AG10803 (cell line): ENCODE measurements at regions not wholly inside any gene's neighbourhood (a gene's known extent, or its start where the extent isn't known, plus 50 kb on each side); places are given as distances from the start of the nearest gene placed in this dataset.
"Not testable (repeated sequence)": the region's sequence is repeated elsewhere in the genome, so short reads cannot be mapped to it uniquely, and the experiment has no call there.

Experiments used
- DNase-seq: peaks from one replicate; pipeline ENCODE4 v3.0.0; 2010; ENCODE audit warnings: low read depth
- H3K4me3 ChIP-seq: 2 replicates; pipeline ENCODE4 v1.5.1; 2011; ENCODE audit warnings: mild to moderate bottlenecking, low read length, control low read depth
- CTCF ChIP-seq: conservative IDR thresholded peaks from 2 replicates; pipeline ENCODE4 v1.5.1; 2011; ENCODE audit warnings: mild to moderate bottlenecking, low read length, control low read depth, inconsistent platforms

- H3K4me3 ChIP-seq: no peak overlapping the region
- no peak for TF ChIP-seq CTCF
- DNase-seq: no peak
These were observed 105.3 kb downstream of the NAV1 start for GRCh38 chr1:201644197-201644596.

GRCh38 chr1:201645000-201645399 is 106.1 kb downstream of the NAV1 start:
- not testable (repeated sequence) for H3K4me3 ChIP-seq, DNase-seq

GRCh38 chr1:201645956-201646355 is 107.0 kb downstream of the NAV1 start:
- DNase-seq: peak; percentile 72
- no peak for TF ChIP-seq CTCF
- no peak overlapping the region for H3K4me3 ChIP-seq

- peak overlapping the region; percentile 91; the same call in 1 of the 2 replicates for H3K4me3 ChIP-seq
- no peak for TF ChIP-seq CTCF
- no peak for DNase-seq
These were observed 107.6 kb downstream of the NAV1 start for GRCh38 chr1:201646411-201647022.

GRCh38 chr1:201647094-201647493 is 108.2 kb downstream of the NAV1 start:
- TF ChIP-seq CTCF: no peak
- peak overlapping the region; percentile 91 for H3K4me3 ChIP-seq
- no peak for DNase-seq

- TF ChIP-seq CTCF: no peak
- no peak for DNase-seq
- peak overlapping the region; percentile 91 for H3K4me3 ChIP-seq
These were observed 108.8 kb downstream of the NAV1 start for GRCh38 chr1:201647722-201648065.

- no peak for TF ChIP-seq CTCF
- H3K4me3 ChIP-seq: peak overlapping the region; percentile 91
- peak; percentile 79 for DNase-seq
These were observed 109.4 kb downstream of the NAV1 start for GRCh38 chr1:201648066-201648906.
